NCI-H446 (cell line): ENCODE measurements at regions not wholly inside any gene's neighbourhood (a gene's known extent, or its start where the extent isn't known, plus 50 kb on each side); places are given as distances from the start of the nearest gene placed in this dataset.
A peak's percentile ranks its signal among the peaks of the same experiment; 100 is the strongest.

Experiments
- DNase-seq, 2 experiments: peaks; one replicate each; lab custom pipeline; 2025; lab: John Stamatoyannopoulos, UW

DNA sequence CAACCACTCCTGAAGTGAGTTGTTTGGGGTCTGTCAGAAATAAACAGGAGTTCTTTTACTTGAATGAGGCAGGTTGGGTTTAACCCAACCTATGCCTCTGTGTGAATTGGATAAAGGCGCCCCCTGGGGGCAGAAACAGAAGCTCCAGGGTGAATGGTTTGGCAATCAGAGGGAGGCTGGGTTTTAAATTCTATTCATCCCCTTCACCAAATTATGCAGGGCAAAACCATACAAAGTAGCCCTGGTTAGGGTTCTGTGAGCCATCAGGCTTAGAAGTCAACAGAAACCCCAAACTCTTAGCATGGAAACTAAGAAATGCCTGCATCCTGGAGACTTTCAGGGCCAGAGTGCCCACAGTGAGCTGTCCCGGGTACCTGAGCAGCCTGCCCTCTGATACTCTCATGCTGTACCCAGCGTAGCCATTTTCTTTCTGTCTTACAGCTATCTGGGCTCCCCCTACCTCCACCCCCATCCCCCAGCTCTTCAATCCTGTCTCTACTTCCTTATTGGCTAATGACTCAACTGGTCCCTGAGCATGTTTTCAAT, 241.5 kb downstream of the ICOS start:
- DNase-seq, result no peak

DNA sequence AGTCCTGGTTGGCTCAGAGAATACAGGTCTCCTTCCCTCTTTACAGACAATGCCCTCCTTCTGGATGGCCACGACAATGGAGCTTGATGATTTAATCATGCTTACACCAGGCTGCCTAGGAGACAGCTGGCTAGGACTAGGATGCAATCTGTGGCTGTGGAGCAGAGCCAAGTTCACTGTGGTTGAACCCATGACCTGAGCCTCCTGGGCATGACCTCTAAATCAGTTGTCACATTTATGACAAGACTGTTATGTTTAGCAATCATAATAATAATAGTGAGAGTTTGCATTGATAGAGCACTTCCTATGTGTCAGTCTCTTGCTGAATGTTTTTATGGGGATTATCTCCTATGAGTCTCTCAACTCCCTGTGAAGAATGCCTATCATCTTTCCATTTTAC, 244.1 kb downstream of the ICOS start:
- DNase-seq, result peak; percentile 14 to 43

DNA sequence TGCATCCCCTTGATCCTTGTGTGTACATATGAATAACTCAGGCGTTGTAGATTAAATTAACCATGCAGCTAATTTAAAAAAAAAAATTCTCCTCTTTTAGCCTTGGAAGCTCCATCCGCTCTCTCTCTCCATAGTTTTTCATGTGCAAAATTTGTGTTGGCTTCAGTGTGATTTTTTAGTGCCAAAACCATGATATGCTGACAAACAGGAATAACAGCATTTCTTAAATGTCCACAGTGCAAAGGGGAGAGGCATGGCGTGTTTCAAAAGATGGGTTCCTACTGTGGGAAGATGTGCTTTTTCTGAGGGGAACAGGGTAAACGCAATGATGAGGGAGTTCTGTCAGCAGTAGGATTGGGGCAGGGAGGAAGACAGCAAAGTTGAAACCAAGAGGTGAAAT, 247.0 kb downstream of the ICOS start:
- peak; percentile 57 to 67 for DNase-seq

DNA sequence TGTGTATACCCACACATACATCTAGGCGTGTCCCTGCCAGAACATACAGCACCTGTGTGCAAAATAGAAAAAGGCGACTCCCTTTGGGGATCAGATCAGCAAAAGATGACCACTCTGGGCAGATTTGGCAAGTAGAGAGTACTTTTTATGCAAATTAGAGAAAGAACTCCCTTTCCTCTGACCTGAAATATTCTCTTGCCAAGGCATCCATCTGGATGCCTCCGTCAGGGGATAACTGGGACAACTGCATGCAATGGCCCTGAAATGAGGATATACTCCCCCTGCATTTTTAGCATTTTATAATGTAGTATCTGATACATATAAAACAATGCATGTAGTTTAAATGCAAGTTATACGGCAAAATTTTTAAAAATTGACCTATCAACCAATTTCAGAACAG, 247.7 kb downstream of the ICOS start:
- peak in 1 of 2 experiments; percentile 38 for DNase-seq

DNA sequence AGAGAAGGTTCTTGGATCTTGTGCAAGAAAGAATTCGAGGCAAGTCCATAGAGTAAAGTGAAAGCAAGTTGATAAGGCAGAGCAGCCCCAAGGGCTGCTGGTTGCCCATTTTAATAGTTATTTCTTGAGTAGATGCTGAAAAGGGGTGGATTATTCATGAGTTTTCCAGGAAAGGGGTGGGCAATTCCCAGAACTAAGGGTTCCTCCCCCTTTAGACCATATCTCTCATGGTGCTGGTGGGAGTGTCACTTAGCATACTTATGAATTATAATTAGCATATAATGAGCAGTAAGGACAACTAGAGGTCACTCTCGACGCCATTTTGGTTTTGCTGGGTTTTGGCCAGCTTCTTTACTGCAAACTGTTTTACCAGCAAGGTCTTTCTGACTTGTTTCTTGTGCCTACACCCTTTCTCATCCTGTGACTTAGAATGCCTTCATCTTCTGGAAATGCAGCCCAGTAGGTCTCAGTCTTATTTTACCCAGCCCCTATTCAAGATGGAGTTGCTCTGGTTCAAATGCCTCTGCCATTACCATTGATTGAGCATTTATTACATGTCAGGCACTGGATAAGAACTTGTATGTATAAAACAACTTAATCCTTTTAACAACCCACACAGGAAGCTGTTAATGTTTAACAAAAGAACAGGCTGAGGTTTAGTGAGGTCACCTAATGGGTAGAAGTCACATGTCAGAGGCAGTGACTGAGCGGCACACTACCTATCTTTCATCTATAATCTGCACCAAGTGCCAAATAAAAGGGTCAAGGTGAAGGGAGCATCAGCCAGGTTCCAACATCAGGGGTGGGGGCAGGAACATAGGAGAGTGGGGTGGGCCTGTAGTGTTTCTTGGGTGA, 250.9 kb downstream of the ICOS start:
- DNase-seq, result no peak

DNA sequence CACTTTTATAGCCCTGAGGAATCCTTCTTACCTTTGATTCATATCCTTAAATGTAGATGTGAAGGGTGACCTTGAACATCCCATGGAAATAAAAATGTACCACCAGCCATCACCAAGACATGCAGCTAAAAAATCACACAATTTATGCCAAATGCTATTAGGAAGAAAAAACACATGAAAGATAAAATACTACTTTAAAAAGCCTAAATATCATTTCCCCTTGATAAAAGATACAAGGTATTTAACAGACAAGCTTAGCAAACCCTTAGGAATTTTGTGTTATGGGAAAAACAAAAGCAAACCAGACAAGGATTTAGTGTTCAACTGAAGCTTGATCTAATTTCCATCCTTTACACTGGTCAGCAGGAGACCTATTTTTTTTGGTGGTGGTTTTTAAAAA, 255.0 kb downstream of the ICOS start:
- DNase-seq, result no peak

DNA sequence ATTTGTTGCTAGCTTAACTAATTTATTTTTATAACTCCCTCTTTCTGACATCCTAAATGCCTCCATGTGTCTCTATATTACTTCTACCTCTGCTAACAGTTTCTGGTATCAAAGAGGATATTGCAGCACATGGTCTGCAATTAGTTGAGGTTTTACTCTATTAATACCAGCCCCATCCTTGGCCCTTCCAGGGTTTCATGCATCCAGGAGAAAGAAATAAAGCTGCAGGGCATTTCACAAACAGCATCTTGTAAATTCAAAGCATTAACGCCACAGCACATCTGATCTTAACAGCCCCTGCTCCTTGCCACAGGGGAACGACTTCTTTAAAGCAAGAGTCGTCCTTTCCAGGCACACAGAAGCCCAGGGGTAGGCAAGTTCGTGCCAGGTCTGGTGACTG, 258.9 kb downstream of the ICOS start:
- no peak for DNase-seq

DNA sequence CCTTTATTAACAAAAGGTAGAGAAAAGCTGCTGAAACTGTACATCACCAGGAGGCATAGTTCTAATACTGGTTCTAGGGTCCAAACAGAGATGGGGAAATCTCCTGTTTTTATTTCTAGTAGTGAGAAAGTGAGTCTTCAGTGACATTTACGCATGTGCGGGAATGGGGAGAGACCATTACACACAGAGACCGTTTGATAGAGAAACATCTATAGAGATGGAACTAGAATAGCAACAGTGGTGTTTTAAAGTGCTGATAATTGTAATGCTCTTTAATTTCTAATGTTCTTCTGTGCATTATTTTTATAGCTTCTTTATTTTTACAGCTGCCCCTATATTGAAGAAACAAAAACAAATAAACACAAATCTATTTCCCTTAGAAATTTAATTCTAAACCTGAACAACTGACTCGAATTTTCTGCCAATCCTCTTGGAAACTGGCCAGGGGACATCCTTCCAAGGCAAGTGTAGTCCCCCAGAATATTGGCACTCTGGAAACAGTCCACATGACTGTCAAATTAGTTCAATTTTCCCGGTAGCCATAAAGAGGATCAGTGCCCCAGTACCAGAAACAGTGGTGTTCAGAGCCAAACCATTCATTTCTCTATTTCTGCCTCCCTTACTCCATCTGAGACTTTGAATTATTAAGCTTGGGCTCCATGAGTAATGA, 260.9 kb downstream of the ICOS start:
- DNase-seq, result peak; percentile 61 to 86

DNA sequence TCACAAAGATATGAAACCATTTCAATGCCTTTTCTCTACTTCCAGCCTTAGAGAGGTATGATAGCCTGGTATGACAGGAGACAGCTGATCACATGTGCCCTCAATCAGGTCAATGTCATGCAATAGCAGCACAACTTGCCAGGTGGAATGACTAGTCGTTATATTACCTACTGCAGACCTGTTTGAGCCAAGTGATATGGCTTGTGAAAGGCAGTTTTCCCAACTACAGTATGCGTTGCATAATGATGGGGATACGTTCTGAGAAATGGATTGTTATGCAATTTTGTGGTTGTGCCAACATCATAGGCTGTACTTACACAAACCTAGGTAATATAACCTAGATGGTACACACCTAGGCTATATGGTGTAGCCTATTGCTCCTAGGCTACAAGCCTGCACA, 262.8 kb downstream of the ICOS start:
- DNase-seq, result no peak

DNA sequence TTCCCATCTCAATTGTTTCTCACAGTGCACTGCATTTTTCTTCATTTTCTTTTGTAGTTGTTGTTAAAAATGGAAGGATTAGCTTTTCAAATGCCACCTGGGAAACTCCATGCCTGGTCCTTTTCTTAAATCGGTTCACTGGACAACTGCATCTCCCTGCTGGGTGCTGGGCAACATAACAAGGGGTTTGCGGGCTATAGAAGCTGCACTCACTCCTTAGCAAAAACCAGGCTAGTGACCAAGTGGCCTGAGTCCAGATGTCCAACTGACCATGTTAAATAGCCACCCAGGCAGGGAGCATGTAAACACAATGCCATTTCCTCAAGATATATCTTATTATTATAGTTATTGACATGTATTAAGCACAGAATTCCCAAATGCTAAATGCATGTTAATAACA, 264.9 kb downstream of the ICOS start:
- no peak for DNase-seq

DNA sequence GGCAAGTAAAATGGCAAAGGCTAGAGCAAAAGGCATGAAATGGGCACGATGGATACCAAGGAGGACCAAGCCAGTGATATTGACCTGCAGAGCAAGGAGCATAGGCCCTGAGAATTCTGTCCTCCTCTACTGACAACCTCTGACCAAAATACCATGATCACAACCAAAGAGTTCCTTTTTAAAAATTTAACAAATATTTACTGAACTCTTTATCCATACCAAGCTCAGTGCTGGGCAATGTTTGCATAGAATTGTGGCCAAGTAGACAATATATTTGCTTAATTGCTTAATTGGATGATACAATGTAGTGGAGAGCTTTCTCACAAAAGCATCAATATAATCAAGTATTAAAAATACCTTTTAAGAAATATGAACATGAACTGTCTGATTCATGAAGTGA, 265.7 kb downstream of the ICOS start:
- DNase-seq, result no peak

DNA sequence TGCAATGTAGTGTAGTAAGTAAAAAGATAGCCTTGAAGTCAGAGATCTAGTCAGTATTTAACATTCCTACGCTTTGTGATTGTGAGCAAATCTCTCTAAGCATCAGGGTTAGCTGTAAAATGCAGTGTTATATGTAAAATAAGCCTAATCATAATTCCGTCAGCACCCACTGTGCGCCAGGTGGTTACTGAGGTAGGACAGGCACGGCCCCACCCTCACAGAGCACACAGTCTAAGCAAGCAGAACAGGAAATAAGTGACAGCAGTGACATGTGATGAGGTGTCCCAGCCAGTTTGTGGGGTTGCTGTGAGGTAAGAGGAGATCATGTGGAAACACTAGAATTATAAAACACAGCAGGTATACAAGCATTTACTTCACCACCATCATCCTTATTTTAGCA, 267.1 kb downstream of the ICOS start:
- DNase-seq, result no peak

DNA sequence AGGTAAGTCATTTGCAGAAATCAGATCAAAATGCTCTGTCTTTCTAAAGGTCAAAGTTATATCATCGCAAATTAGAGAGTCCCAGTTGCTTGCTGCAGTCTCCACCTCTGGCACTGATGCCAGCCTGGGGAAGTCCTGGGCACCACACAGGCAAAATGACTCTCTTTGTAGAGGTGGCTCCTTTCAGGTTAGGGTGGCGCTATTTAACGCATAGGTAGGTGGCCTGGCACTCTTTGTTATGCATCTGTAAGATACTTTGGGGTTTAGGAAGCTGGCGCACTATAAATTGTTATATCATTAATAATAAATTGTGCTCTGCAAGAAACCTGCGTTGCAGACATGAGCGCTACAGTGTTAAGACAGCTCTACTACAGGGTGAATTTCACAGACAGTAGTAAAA, 268.5 kb downstream of the ICOS start:
- no peak for DNase-seq

DNA sequence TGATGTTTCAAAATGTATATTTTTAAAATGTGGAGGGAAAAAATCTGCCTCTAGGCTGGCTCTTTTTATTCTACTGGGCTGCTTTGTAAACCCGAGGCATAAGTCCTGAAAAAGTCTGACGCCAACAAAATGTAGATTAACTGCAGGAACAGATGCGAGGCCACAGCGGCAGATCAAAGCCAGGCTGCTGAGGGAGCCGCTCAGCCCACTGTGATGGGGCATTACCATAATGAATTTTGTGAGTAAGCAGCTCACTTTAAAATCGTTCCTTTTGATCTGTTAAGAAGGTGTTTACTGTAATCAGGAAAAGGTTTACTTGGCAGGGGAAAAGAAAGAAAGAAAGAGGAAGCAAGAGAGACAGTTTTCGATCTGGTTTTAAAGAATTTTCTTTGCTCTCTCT, 269.0 kb downstream of the ICOS start:
- DNase-seq, result peak in 1 of 2 experiments; percentile 9

DNA sequence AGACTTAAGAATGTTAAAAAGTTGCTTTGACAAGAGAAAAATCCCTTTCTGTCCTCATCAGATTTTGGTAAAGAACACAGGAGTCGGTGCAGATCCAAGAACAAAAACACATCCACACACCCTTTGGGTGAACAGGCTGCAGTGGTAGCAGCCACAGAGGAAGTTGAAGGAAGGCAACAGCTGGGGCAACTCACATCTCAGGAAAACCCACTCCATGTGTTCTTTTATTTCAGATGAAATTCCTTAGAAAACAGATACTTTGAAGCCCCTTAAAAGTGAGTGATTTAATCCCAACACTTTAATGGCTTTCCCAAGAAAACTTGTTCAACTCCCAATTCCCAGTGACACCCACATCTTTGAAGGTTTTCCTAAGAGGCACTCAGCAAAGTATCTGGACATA, 271.3 kb downstream of the ICOS start:
- no peak for DNase-seq

DNA sequence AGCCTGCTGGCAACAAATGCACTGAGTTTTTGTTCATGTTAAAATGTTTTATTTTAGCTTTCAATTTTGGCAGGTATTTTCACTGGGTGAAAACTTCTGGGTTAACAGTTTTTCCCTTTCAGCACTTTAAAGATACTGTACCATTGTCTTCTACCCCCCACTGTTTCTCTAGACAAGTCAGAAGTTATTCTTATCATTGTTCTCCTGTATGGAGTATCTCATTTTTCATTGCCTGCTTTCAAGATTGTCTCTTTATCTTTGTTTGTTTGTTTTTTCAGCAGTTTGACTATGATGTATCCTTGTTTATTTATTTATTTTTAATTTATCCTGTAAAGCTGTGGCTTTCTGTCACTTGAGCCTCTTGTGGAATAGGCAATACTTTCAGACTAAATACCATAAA, 277.0 kb downstream of the ICOS start:
- DNase-seq, result no peak

DNA sequence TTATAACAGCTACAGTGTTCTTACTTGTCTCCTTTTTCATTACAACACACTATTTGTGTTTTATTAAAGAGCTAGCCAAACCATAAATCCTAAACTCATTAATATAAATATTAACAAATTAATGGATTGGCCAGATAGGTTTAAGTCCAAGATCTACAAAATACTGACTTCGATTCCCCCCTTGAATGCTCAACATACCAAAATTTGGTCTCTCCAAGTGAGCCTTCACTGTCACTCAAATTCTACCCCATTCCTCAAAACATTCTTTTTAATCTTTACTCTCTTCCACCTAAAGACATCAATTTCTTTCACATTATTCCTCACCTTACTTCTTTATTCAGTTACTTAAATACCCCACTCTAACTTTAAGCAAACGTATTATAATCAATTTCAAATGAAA, 281.5 kb downstream of the ICOS start:
- no peak for DNase-seq

DNA sequence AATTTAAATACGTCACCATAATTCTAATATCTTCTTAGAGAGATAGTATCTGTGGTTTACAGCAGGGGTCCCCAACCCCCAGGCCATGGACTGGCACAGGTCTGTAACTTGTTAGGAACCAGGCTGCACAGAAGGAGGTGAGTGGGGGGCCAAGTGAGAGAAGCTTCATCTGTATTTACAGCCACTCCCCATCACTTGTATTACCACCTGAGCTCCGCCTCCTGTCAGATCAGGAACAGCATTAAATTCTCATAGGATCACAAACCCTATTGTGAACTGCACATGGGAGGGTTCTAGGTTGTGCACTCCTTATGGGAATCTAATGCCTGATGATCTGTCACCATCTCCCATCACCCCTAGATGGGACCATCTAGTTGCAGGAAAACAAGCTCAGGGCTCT, 282.6 kb downstream of the ICOS start:
- no peak for DNase-seq

DNA sequence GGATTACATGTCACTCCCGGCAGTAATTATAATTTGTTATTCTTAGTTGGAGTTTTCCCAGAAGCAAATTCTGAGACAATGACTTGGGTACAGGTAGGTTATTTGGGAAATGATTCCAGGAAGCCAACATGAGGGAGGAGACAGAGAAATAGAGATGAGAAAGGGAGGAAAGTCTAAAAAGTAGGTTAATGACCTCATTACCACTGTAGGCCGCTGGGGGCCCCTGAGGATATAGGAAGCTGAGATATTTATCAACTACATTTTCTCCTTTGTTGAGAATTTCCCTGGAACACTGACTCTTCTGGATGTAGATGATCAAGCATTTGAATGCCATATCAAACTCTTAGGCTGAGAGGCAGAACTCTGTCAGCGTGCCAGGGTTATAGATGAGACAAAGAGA, 284.3 kb downstream of the ICOS start:
- DNase-seq, result no peak

DNA sequence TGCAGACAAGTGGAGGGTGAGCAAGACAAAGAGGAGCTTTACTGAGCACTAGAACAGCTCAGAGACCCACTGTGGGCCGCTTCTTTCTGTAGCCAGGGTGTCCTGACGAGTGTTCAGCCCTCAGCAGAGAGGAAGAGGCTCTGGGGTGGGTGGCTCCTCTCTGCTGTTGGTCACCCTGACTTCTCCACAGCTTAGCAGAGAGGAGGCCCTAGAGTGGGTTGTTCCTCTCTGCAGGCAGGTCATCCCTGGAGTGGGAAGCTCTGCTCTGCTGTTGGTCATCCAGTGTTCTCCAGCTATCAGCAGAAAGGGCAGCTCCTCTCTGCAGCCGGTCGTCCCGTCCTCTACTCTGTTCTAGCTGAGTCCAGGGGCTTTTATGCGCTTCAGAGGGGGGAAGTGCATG, 286.5 kb downstream of the ICOS start:
- DNase-seq, result no peak

DNA sequence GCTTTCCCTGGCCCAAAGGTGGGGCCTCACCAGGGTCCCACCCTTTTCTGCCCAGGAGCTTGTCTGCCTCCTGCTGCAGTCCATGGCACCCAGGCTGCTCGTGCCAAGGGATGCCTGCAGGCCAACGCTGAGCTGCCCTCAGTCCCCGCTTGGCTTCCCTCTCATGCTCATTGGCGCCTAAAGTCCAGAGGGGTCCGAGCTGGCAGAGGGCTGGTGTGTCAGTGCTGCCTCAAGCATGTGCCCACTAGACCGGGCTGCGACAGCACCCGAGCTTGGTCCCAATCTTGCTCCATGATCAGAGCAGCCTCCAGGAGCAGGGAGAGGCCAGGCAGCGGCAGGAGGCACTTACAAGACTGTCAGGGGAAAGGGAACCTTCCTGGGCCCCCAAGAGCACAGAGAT, 287.0 kb downstream of the ICOS start:
- no peak for DNase-seq

DNA sequence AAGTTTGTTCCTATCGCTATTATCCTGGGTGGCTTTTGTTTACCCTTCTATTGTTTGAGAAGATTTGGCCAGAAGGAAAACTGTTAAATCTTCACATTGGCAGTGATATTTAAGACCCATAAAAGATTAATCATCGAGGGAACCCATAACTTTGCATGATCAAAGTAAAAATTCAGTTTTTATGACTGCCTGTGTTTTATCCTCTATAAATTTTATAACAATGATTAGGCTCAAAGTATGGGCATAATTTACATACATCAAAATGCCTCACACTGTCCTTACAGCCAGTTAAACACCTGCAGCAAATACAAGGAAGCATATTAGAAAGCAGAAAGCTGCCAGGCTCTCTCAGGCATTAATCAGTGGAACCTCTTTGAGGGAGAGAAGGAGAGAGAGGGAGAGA, 289.1 kb downstream of the ICOS start:
- no peak for DNase-seq

DNA sequence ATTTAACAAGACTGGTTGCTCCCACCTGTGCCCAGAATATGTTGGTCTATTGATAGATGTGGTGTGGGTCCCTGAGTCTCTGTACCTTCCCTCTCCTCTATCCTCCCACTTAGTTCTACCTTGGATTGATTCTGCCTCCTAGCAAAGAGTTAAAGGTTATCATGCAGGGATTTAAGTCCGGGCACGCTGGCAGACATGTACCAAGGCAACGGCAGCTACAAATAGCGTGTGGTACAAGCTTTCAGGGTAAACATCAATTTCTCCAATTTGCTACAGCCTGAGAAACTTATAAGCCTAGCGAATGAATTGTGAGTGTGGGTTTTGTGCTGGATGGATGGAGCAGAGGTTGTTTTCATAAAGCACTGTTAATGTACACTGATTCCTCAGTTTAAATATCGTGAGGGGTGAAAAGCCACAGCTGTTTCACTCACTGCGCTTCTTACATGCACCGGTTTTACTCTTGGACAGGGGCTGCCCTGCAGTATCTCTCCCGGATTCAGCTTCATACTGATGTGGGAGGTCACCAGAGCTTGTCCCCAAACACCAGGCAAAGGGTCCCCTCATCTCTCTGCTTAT, 289.8 kb downstream of the ICOS start:
- no peak for DNase-seq
